ENCODE measurements at regions not wholly inside any gene's neighbourhood (a gene's known extent, or its start where the extent isn't known, plus 50 kb on each side); places are given as distances from the start of the nearest gene placed in this dataset.
A peak's percentile ranks its signal among the peaks of the same experiment; 100 is the strongest.

DNA sequence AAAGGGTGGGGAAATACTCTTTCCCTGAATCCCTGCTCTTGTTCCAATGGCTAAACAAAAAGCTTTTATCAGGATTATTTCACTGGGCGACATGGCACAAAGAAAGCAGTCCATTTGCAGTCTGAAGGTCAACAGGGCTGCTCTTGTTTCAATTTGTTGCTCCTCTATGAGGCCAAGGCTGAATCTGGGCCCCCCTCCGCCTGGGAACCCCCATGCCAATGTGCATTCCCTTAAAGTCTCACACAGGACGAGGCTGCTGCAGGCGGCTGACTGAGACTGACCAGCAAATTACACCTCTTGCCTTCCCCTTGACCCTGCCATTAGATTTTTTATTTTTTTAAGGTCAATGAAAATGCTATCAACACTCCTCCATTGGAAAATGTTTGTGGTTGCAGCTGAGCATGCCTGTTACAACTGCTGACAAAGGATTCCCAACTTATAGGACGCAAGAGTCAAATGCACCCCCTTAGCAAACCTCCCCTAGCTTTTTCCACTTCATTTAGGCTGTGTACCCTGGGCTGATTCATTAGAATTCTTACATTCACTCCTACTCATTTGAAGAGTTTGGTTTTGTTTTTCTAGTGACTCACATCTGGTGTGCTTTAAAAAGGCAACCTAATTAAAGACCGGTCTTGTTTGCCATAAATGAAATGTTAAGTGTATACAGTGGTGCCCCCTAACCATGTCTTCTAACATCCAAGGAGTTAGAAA is 60.8 kb upstream of the ARHGEF3 start:
- DNase-seq = no peak

DNA sequence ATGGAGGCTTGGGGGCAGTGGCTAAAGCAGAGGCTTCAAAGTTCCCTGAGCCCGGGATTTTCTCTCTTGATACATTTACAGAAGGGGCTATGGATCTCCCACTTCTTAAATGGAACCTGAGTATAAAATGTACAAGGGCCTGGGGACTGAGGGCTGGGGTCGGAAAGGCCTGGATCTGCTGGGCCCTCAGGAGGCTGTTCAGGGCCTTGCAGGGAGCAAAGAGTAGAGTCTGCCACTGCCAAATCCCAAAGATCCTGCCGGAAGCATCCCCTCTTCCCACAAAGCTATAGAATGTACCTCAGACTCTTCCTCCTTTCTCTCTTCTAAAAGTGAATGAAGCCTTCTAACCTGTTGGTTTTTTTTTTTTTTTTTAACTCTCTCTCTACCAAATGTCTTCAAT is 59.8 kb upstream of the ARHGEF3 start:
- DNase-seq = no peak

DNA sequence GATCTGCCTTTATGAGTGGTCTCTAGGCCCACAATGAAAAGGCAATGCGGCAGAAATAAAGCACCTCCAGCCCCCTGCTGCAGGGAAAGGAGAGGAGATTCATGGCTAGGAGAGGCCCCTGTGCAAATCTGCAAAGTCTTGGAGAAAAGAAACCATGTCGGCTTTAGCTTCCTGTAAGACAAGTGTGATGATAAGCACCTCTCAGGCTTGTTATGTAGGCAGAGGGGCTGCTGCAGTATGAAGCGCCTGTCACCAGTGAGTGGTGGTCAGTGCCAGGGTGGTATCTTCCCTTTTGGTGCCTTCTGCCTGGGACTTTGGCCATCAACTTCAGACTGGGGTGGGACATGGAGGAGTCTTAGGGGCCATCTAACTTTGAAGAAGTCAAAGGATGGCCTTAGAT is 59.2 kb upstream of the ARHGEF3 start:
- no peak for DNase-seq

DNA sequence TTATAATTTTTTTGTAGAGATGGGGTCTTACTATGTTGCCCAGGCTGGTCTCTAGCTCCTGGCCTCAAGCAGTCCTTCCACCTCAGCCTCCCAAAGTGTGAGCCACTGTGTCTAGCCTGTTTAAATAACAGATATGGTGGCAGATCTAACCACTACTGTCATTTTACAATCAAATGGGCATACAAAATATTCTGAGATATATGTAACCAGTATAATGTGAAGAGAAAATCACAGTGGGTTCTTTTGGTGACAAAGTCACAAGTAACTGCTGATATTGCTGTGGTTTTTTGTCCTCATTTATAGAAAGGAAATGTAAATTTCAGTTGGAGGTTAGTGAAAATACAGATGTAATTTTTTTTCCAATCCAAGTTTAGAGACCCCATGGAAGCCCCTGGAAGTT is 58.6 kb upstream of the ARHGEF3 start:
- DNase-seq = no peak

DNA sequence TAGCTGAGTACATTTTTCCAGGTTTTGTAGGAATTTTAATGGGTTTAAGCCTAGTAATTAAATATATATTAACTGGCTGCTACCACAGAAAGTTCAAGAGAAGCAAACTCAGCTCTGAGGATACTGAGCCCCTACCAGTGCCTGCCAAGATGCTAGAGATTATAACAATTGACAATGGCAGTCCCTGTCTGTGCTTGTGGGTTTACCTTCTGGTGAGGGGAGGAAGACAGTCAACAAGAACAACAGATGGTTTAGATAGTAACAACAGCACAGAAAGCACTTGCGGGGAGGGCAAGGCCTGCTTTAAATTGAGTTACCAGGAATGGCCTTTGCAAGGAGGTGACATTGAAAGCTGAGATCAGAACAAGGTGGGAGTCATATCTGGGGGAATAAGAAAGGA is 56.6 kb upstream of the ARHGEF3 start:
- no peak for DNase-seq

DNA sequence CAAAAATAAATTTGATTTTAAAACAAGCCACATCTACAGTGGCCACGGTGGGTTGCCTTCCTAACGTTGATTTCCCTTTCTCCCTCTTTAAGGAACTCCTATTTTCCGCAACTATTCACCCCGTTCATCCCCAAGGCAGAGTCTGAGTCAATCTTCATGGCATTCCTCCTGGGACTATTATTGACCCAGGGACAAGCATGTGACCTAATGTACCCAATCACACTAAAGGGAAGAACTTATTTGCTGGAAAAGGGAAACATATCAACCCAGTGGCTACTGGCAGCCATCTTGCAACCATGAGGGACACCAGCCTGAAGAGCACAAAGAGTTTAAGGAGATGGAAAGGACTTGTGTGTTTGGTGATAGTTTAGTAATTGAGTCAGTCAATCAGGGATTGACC is 55.4 kb upstream of the ARHGEF3 start:
- DNase-seq = no peak

DNA sequence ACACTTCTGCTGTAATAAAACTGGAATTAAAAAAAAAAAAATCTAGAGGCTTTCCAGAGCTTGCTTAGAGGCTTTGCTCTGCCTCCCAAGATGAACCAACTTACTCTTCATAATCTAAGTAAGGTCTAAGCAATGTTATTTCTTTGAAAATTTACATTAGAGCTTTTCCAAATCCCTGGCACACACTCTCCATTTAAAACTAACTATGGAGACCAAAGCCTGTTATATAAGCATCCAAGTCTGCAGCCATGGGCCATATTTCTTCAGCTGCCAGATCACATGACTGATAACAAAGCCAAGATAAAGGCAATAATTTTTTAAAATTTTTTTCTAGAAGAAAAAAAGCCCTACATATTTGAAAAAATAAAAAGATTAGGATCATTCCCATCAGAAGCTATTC is 55.0 kb upstream of the ARHGEF3 start:
- DNase-seq = no peak

DNA sequence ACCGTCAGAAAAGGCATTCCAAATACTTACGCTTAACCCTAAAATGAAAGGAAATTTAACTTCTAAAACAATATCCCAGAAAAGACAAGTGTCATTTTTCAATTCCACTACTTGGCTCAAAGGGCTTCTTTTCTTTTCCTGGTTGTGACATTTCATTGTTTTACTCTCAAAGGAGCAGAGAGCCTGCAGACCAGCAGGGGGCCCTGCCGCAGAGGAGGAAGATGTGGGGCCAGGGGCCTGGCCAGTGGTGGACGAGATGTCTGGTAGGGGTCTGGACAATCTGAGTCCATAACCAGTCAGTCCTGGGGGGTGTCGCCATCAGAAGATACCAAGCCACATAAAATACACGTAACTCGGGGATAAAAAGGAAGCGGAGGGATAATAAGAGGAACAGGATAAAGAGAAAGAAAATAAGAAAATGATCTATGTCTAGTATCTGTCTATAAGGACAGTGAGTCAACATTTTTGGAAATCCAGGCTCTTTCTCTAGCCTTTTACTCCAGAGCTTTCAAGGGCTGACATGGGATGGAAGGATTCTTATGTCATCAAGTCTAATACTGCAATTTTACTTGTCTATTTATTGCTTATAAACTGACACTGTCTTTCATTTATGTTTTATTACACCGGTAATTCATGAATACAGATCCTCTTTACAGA is 54.2 kb upstream of the ARHGEF3 start:
- DNase-seq = peak; percentile 57

DNA sequence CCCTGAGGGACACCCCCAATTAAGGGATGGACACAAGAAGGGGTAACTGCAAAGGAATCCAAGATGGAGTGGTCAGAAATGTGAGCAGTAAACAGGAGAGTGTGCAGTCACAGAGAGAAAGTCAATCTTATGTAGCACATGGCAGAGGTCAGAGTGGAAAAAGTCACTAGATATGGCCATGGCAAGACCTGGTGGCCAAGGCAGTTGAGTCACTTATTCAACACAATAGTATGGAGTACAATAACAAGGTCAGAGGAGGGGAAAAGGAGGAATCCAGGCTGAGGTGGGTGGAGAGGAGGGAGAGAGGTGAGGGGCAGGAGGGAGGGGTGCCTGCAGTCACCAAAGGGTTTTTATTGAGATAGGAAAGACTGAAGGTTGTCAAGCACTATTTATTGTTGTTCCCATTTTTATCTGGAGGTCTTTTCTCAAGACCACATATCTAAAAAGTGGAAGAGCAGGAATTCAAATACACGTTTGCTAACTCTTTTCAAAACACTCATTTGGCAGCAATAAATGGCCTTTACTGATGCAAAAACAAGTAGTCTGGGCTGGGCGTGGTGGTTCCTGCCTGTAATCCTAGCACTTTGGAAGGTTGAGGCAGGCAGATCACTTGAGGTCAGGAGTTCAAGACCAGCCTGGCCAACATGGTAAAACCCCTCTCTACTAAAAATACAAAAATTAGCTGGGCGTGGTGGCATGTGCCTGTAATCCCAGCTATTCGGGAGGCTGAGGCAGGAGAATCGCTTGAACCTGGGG is 53.3 kb upstream of the ARHGEF3 start:
- no peak for DNase-seq

DNA sequence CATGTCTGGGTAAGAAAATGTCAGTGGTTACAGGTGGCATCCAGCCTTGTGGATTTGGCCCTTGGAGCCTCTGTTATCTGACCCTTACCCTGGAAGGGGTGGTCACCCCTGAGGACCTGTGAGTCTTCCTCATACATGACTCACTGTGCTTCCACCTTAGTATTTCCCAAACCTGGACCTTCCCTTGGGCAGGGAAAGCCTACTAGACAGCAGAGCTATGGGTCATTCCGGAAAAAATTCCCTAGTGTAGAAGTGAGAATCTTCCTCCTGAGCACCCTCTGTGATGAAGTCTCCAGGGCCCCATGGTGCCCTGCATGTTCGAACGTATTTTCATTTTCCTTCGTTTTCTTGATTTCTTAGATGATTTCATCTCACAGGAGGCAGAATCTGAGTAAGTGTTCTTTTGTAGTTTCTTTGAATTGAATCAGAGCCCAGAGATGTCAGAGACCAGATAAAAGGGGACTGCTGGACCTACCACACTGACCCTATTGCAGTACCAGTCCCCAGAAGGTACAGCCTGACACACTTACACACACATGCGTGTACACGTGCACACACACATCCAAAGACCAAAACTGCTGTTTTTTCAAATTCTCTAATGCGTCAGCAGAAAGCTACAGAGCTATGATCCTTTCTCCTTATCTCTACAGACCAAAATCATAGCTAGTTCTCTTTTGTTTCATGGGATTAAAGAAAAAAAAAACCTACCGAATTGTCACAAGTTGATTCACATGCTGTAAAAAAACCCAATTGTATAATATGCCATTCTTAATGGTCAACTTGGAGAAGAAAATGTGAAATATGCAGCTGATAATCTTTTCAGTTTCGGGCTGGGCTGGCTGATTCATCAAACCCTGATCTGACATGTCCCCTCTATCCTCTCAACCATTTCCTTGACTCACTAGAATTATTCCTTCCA is 50.5 kb upstream of the ARHGEF3 start:
- no peak for DNase-seq

All from CD4-positive, alpha-beta T cell treated with Interleukin-17A for 4 hours (primary cell).